Lower lobe of right lung (tissue), 2 donors: ENCODE measurements at regions not wholly inside any gene's neighbourhood (a gene's known extent, or its start where the extent isn't known, plus 50 kb on each side); places are given as distances from the start of the nearest gene placed in this dataset.

Experiments used
- ATAC-seq, 2 donors: fragments of 200-7000 bp; cut with Tn5 transposase; one replicate each; pipeline ENCODE4 v1.9.1; 2020 to 2022; ENCODE audit warnings: mild to moderate bottlenecking in 2 of 2, moderate library complexity in 2 of 2
- DNase-seq: peaks from one replicate; pipeline ENCODE4 v3.0.0-alpha.2; 2020
- H3K27ac ChIP-seq: fragments of 200-600 bp; one replicate; pipeline ENCODE4 v1.8.0; 2022
- H3K27me3 ChIP-seq: fragments of 200-600 bp; one replicate; pipeline ENCODE4 v1.8.0; 2022; ENCODE audit warnings: low read depth
- H3K36me3 ChIP-seq: fragments of 200-600 bp; one replicate; pipeline ENCODE4 v1.8.0; 2022; ENCODE audit warnings: mild to moderate bottlenecking
- H3K4me1 ChIP-seq: fragments of 200-600 bp; one replicate; pipeline ENCODE4 v1.8.0; 2022
- H3K4me3 ChIP-seq: fragments of 200-600 bp; one replicate; pipeline ENCODE4 v1.8.0; 2022; ENCODE audit warnings: mild to moderate bottlenecking
- H3K9me3 ChIP-seq: fragments of 200-600 bp; one replicate; pipeline ENCODE4 v1.8.0; 2022
- CTCF ChIP-seq: fragments of 200-600 bp; IDR thresholded peaks from one replicate; pipeline ENCODE4 v1.8.0; 2022; ENCODE audit warnings: antibody characterized with exemption, mild to moderate bottlenecking
- intact Hi-C: fragments of 100-400 bp; cut with DNase I; formaldehyde crosslinking; loops from one replicate; pipeline ENCODE4 v1.11.0; 2022
- donor health status: DM: no; HTN: yes; CAD: no; lungs with severe emphysema.

- no peaks in the 10 kb centered on the region for H3K36me3 ChIP-seq
Observed at GRCh38 chr14:58721723-58722122, 84.0 kb downstream of the DACT1 start.

GRCh38 chr14:58722441-58722840 is 84.7 kb downstream of the DACT1 start:
- Histone ChIP-seq H3K4me1 (no peaks in the 10 kb centered on the region), H3K27ac (no peak overlapping the region), H3K27me3 (no peaks in the 10 kb centered on the region), H3K9me3 (no peaks in the 10 kb centered on the region), H3K36me3 (no peaks in the 10 kb centered on the region), H3K4me3 (no peak overlapping the region)
- DNase-seq (no peak), ATAC-seq (no peak)
- intact Hi-C loops = no loop called here
- no peak for TF ChIP-seq CTCF

More at GRCh38 chr14:58721723-58722122, 84.0 kb downstream of the DACT1 start:
- ATAC-seq = no peak
- Histone ChIP-seq H3K9me3 (no peaks in the 10 kb centered on the region), H3K4me3 (no peak overlapping the region), H3K27ac (no peak overlapping the region), H3K4me1 (peaks cover 5% of the 10 kb centered on the region), H3K27me3 (no peaks in the 10 kb centered on the region)
- no peak for DNase-seq
- no peak for TF ChIP-seq CTCF
- intact Hi-C loops = no loop called here

- intact Hi-C loops = no loop called here
- no peaks in the 10 kb centered on the region for H3K4me1 ChIP-seq
- no peak for TF ChIP-seq CTCF
- H3K4me3 ChIP-seq = no peak overlapping the region
- H3K27ac ChIP-seq = no peak overlapping the region
- H3K36me3 ChIP-seq = no peaks in the 10 kb centered on the region
- DNase-seq (no peak), ATAC-seq (no peak)
- no peaks in the 10 kb centered on the region for H3K9me3 ChIP-seq
- no peaks in the 10 kb centered on the region for H3K27me3 ChIP-seq
Observed at GRCh38 chr14:58724206-58724605, 86.4 kb downstream of the DACT1 start.

- no peak for DNase-seq
- Histone ChIP-seq H3K27ac (no peak overlapping the region), H3K9me3 (no peaks in the 10 kb centered on the region), H3K4me3 (no peak overlapping the region), H3K4me1 (no peaks in the 10 kb centered on the region), H3K27me3 (no peaks in the 10 kb centered on the region), H3K36me3 (no peaks in the 10 kb centered on the region)
- intact Hi-C loops = no loop called here
- no peak for ATAC-seq
- TF ChIP-seq CTCF = no peak
Observed at GRCh38 chr14:58724702-58725101, 86.9 kb downstream of the DACT1 start.

GRCh38 chr14:58725226-58725625 is 87.5 kb downstream of the DACT1 start:
- H3K4me3 ChIP-seq = no peak overlapping the region
- ATAC-seq (no peak), DNase-seq (no peak)
- no peaks in the 10 kb centered on the region for H3K9me3 ChIP-seq
- no peaks in the 10 kb centered on the region for H3K36me3 ChIP-seq
- H3K27me3 ChIP-seq = no peaks in the 10 kb centered on the region
- no peaks in the 10 kb centered on the region for H3K4me1 ChIP-seq
- H3K27ac ChIP-seq = no peak overlapping the region
- no peak for TF ChIP-seq CTCF
- intact Hi-C loops = no loop called here

GRCh38 chr14:58725871-58726270 is 88.1 kb downstream of the DACT1 start:
- no peak overlapping the region for H3K27ac ChIP-seq
- H3K36me3 ChIP-seq = no peaks in the 10 kb centered on the region
- no peaks in the 10 kb centered on the region for H3K9me3 ChIP-seq
- no peak for TF ChIP-seq CTCF
- ATAC-seq (no peak), DNase-seq (no peak)
- intact Hi-C loops = no loop called here
- peaks cover under 1% of the 10 kb centered on the region for H3K4me1 ChIP-seq
- no peak overlapping the region for H3K4me3 ChIP-seq
- no peaks in the 10 kb centered on the region for H3K27me3 ChIP-seq
